ENCODE measurements at regions not wholly inside any gene's neighbourhood (a gene's known extent, or its start where the extent isn't known, plus 50 kb on each side); places are given as distances from the start of the nearest gene placed in this dataset.

GRCh38 chr13:72129117-72129516 lies 262.1 kb upstream of the DACH1 start:
- Histone ChIP-seq H3K36me3 (no peaks in the 10 kb centered on the region), H3K27ac (no peak overlapping the region), H3K4me1 (no peaks in the 10 kb centered on the region), H3K27me3 (no peaks in the 10 kb centered on the region), H3K9me3 (no peaks in the 10 kb centered on the region), H3K4me3 (no peak overlapping the region)
- TF ChIP-seq POLR2A (IDR thresholded peaks at IDR 0.05), result no peak
- no peak for TF ChIP-seq CTCF (IDR thresholded peaks at IDR 0.05)
- no peak for DNase-seq

GRCh38 chr13:72127031-72127430 lies 260.0 kb upstream of the DACH1 start:
- no peak for DNase-seq
- TF ChIP-seq CTCF (IDR thresholded peaks at IDR 0.05) (no peak), POLR2A (IDR thresholded peaks at IDR 0.05) (no peak)
- Histone ChIP-seq H3K4me1 (no peaks in the 10 kb centered on the region), H3K27me3 (no peaks in the 10 kb centered on the region), H3K27ac (no peak overlapping the region), H3K4me3 (no peak overlapping the region), H3K9me3 (no peaks in the 10 kb centered on the region), H3K36me3 (no peaks in the 10 kb centered on the region)

- Histone ChIP-seq H3K4me3 (no peak overlapping the region), H3K9me3 (no peaks in the 10 kb centered on the region), H3K27me3 (no peaks in the 10 kb centered on the region), H3K36me3 (no peaks in the 10 kb centered on the region), H3K4me1 (no peaks in the 10 kb centered on the region), H3K27ac (no peak overlapping the region)
- DNase-seq, result no peak
- TF ChIP-seq CTCF (IDR thresholded peaks at IDR 0.05) (no peak), POLR2A (IDR thresholded peaks at IDR 0.05) (no peak)
Measured at GRCh38 chr13:72126424-72126823, 259.4 kb upstream of the DACH1 start.

- no peaks in the 10 kb centered on the region for H3K9me3 ChIP-seq
- DNase-seq, result no peak
- TF ChIP-seq POLR2A (IDR thresholded peaks at IDR 0.05) (no peak), CTCF (IDR thresholded peaks at IDR 0.05) (no peak)
Measured at GRCh38 chr13:72125561-72125960, 258.6 kb upstream of the DACH1 start.

GRCh38 chr13:72122661-72123255 lies 255.8 kb upstream of the DACH1 start:
- Histone ChIP-seq H3K27me3 (no peaks in the 10 kb centered on the region), H3K9me3 (no peaks in the 10 kb centered on the region), H3K4me1 (no peaks in the 10 kb centered on the region), H3K27ac (no peak overlapping the region), H3K4me3 (no peak overlapping the region), H3K36me3 (no peaks in the 10 kb centered on the region)
- no peak for TF ChIP-seq POLR2A (IDR thresholded peaks at IDR 0.05)
- no peak for TF ChIP-seq CTCF (IDR thresholded peaks at IDR 0.05)
- no peak for DNase-seq

More at GRCh38 chr13:72125561-72125960, 258.6 kb upstream of the DACH1 start:
- no peaks in the 10 kb centered on the region for H3K27me3 ChIP-seq
- H3K4me1 ChIP-seq, result no peaks in the 10 kb centered on the region
- H3K4me3 ChIP-seq, result no peak overlapping the region
- H3K36me3 ChIP-seq, result no peaks in the 10 kb centered on the region
- no peak overlapping the region for H3K27ac ChIP-seq

- Histone ChIP-seq H3K27ac (no peak overlapping the region), H3K27me3 (no peaks in the 10 kb centered on the region), H3K36me3 (no peaks in the 10 kb centered on the region), H3K4me1 (no peaks in the 10 kb centered on the region), H3K4me3 (no peak overlapping the region), H3K9me3 (no peaks in the 10 kb centered on the region)
- no peak for DNase-seq
- TF ChIP-seq POLR2A (IDR thresholded peaks at IDR 0.05) (no peak), CTCF (IDR thresholded peaks at IDR 0.05) (no peak)
Measured at GRCh38 chr13:72121466-72121865, 254.5 kb upstream of the DACH1 start.

Measured in Peyer's patch (tissue), 4 donors.